ENCODE measurements at regions not wholly inside any gene's neighbourhood (a gene's known extent, or its start where the extent isn't known, plus 50 kb on each side); places are given as distances from the start of the nearest gene placed in this dataset.

- TF ChIP-seq, protein P1, sequence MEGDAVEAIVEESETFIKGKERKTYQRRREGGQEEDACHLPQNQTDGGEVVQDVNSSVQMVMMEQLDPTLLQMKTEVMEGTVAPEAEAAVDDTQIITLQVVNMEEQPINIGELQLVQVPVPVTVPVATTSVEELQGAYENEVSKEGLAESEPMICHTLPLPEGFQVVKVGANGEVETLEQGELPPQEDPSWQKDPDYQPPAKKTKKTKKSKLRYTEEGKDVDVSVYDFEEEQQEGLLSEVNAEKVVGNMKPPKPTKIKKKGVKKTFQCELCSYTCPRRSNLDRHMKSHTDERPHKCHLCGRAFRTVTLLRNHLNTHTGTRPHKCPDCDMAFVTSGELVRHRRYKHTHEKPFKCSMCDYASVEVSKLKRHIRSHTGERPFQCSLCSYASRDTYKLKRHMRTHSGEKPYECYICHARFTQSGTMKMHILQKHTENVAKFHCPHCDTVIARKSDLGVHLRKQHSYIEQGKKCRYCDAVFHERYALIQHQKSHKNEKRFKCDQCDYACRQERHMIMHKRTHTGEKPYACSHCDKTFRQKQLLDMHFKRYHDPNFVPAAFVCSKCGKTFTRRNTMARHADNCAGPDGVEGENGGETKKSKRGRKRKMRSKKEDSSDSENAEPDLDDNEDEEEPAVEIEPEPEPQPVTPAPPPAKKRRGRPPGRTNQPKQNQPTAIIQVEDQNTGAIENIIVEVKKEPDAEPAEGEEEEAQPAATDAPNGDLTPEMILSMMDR (IDR thresholded peaks at IDR 0.05; ENCODE audit: low read depth, low read length) = peak; percentile 91
- TF ChIP-seq EZH2phosphoT487 (IDR thresholded peaks at IDR 0.05; ENCODE audit: low read depth) = no peak
These were observed 58.4 kb upstream of the MYO3A start for GRCh38 chr10:25875556-25876165.
